Osteoblast (primary cell): ENCODE measurements at regions not wholly inside any gene's neighbourhood (a gene's known extent, or its start where the extent isn't known, plus 50 kb on each side); places are given as distances from the start of the nearest gene placed in this dataset.
A peak's percentile ranks its signal among the peaks of the same experiment; 100 is the strongest.

Source experiments
- DNase-seq: peaks from one replicate; pipeline ENCODE4 v3.0.0; 2011; ENCODE audit warnings: low spot score, mixed read lengths; ENCODE audit not compliant: insufficient read length; ENCODE audit errors: missing footprints
- H2AFZ ChIP-seq: 2 replicates; pipeline ENCODE4 v1.6.0; 2011; ENCODE audit warnings: mild to moderate bottlenecking, low read length
- H3K27ac ChIP-seq: 2 replicates; pipeline ENCODE4 v1.5.1; 2011; ENCODE audit warnings: mild to moderate bottlenecking, low read depth, low read length, moderate library complexity
- H3K27me3 ChIP-seq: 2 replicates; pipeline ENCODE4 v1.6.0; 2012; ENCODE audit warnings: mild to moderate bottlenecking, control low read depth, inconsistent platforms, low read length, moderate library complexity; ENCODE audit not compliant: insufficient read depth
- H3K36me3 ChIP-seq: 2 replicates; pipeline ENCODE4 v1.5.1; 2011; ENCODE audit warnings: mild to moderate bottlenecking, low read length, control low read depth, moderate library complexity; ENCODE audit not compliant: insufficient read depth
- H3K4me1 ChIP-seq: 2 replicates; pipeline ENCODE4 v1.5.1; 2011; ENCODE audit warnings: mild to moderate bottlenecking, low read length, control low read depth, moderate library complexity; ENCODE audit not compliant: insufficient read depth
- H3K4me2 ChIP-seq: 2 replicates; pipeline ENCODE4 v1.6.0; 2011; ENCODE audit warnings: mild to moderate bottlenecking, low read length; ENCODE audit not compliant: insufficient read depth
- H3K4me3 ChIP-seq: fragments of 200-600 bp; sonication (generic); 3 replicates; pipeline ENCODE4 v1.5.1; 2012; ENCODE audit warnings: mild to moderate bottlenecking, low read length, inconsistent platforms; ENCODE audit not compliant: insufficient read depth
- H3K79me2 ChIP-seq: 2 replicates; pipeline ENCODE4 v1.6.0; 2012; ENCODE audit warnings: mild to moderate bottlenecking, low read length, control low read depth, inconsistent platforms; ENCODE audit not compliant: insufficient read depth
- H3K9me3 ChIP-seq: 2 replicates; pipeline ENCODE4 v1.5.1; 2011; ENCODE audit warnings: low read depth, low read length, control low read depth
- H4K20me1 ChIP-seq: 2 replicates; pipeline ENCODE4 v1.6.0; 2012; ENCODE audit warnings: mild to moderate bottlenecking, low read length, control low read depth; ENCODE audit not compliant: insufficient read depth
- TF ChIP-seq, protein P1 (sequence below): IDR thresholded peaks from 2 replicates; pipeline ENCODE4 v1.5.1; 2011; ENCODE audit warnings: mild to moderate bottlenecking, low read depth, low read length, moderate library complexity; ENCODE audit errors: extremely low read depth

DNA sequence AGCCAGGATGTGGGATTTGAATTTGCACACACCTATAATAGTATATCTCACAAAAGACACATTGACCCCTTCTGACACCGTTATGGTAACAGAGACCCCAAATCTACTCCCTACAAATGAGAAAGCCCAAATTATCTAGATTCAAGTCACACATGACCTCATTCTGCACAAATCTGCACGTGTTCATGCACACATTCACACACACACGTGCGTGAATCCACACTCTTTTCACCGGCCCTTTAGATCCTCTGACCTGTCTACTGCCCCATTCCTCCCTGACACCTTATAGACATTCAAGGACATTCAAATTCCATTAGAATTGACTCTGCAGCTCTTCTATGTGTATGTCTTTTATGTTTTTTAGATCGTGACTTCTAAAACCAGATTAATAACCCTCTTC, 627.8 kb upstream of the ID2 start:
- H3K4me2 ChIP-seq = no peak overlapping the region
- H3K4me1 ChIP-seq = no peaks in the 10 kb centered on the region
- no peak overlapping the region for H3K4me3 ChIP-seq
- no peaks in the 10 kb centered on the region for H3K9me3 ChIP-seq
- H3K27ac ChIP-seq = no peak overlapping the region
- no peak for DNase-seq
- no peaks in the 10 kb centered on the region for H3K36me3 ChIP-seq
- no peaks in the 10 kb centered on the region for H4K20me1 ChIP-seq
- no peaks in the 10 kb centered on the region for H3K79me2 ChIP-seq
- H3K27me3 ChIP-seq = no peaks in the 10 kb centered on the region
- no peak overlapping the region for H2AFZ ChIP-seq
- TF ChIP-seq, protein P1, sequence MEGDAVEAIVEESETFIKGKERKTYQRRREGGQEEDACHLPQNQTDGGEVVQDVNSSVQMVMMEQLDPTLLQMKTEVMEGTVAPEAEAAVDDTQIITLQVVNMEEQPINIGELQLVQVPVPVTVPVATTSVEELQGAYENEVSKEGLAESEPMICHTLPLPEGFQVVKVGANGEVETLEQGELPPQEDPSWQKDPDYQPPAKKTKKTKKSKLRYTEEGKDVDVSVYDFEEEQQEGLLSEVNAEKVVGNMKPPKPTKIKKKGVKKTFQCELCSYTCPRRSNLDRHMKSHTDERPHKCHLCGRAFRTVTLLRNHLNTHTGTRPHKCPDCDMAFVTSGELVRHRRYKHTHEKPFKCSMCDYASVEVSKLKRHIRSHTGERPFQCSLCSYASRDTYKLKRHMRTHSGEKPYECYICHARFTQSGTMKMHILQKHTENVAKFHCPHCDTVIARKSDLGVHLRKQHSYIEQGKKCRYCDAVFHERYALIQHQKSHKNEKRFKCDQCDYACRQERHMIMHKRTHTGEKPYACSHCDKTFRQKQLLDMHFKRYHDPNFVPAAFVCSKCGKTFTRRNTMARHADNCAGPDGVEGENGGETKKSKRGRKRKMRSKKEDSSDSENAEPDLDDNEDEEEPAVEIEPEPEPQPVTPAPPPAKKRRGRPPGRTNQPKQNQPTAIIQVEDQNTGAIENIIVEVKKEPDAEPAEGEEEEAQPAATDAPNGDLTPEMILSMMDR = no peak

DNA sequence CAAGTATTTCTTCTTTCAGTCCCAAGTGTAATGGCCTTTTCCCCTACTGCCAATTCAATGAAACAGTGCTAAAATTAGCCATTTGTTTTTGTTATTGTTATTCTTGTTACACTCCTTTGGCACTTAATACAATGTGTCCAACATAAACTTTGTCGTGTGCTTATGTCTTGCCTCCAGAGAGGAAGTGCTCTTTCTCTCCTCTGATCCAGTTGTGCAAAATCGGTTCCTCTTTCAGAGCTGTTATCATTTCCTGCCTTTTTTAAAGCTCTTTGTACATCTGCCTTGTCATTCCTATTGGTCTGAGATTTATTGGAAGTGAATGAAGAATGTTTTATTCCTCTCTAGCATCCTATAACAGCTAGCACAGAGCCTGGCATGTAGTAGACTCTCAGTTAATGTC, 623.2 kb upstream of the ID2 start:
- H3K4me3 ChIP-seq = no peak overlapping the region
- no peaks in the 10 kb centered on the region for H3K4me1 ChIP-seq
- H3K27ac ChIP-seq = no peak overlapping the region
- H3K4me2 ChIP-seq = no peak overlapping the region
- H3K79me2 ChIP-seq = no peaks in the 10 kb centered on the region
- no peak for DNase-seq
- no peaks in the 10 kb centered on the region for H3K9me3 ChIP-seq
- no peaks in the 10 kb centered on the region for H4K20me1 ChIP-seq
- TF ChIP-seq, protein P1 = no peak
- no peaks in the 10 kb centered on the region for H3K27me3 ChIP-seq
- peak overlapping the region; percentile 38 for H2AFZ ChIP-seq
- no peaks in the 10 kb centered on the region for H3K36me3 ChIP-seq

DNA sequence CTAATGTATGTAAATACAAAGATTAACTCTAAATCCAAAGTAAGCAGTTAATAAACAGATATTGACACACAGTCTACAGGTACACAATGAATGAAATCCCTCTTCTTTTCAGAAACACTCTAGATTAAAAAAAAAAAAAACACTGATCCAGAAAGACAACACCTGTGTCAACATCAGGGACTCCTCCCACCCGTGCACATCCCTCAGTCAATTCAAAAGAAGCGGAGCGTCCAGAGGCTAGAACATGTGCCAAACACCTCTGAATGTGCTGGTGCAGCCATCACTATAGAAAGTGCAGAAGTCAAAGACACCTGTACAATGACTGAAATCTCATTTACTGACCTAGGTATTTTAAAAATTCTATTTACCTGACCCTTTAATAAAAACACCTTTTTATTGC, 622.6 kb upstream of the ID2 start:
- H3K36me3 ChIP-seq = no peaks in the 10 kb centered on the region
- H3K9me3 ChIP-seq = no peaks in the 10 kb centered on the region
- no peak overlapping the region for H3K27ac ChIP-seq
- TF ChIP-seq, protein P1 = no peak
- H3K79me2 ChIP-seq = no peaks in the 10 kb centered on the region
- no peak for DNase-seq
- H3K4me1 ChIP-seq = no peaks in the 10 kb centered on the region
- H3K27me3 ChIP-seq = no peaks in the 10 kb centered on the region
- H4K20me1 ChIP-seq = no peaks in the 10 kb centered on the region
- H2AFZ ChIP-seq = no peak overlapping the region
- H3K4me3 ChIP-seq = no peak overlapping the region
- H3K4me2 ChIP-seq = no peak overlapping the region

DNA sequence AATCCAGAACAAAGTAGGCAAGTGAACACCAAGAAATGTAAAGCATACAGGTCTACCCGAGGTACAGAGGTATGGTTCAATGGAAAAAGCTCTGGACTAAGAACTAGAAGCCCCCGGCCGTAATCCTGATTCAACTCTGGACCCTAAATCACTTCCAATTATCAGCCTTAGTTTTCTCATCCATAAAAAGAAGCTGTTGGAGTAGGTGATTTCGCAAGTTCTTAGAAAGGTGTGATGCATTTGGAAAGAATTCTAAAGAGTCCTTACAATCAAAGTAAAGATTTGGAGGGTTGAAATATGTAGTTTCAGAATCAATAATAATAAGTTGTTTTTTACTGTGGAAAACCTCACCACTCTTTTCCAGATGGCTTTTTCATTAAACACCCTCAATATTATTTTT, 622.1 kb upstream of the ID2 start:
- TF ChIP-seq, protein P1 = no peak
- H2AFZ ChIP-seq = no peak overlapping the region
- no peak overlapping the region for H3K27ac ChIP-seq
- no peaks in the 10 kb centered on the region for H3K4me1 ChIP-seq
- DNase-seq = no peak
- H3K4me3 ChIP-seq = no peak overlapping the region
- H3K4me2 ChIP-seq = no peak overlapping the region
- H3K79me2 ChIP-seq = no peaks in the 10 kb centered on the region
- H3K9me3 ChIP-seq = no peaks in the 10 kb centered on the region
- H3K27me3 ChIP-seq = no peaks in the 10 kb centered on the region
- H3K36me3 ChIP-seq = no peaks in the 10 kb centered on the region
- no peaks in the 10 kb centered on the region for H4K20me1 ChIP-seq
